K562 (cell line): ENCODE measurements at regions not wholly inside any gene's neighbourhood (a gene's known extent, or its start where the extent isn't known, plus 50 kb on each side); places are given as distances from the start of the nearest gene placed in this dataset.
A peak's percentile ranks its signal among the peaks of the same experiment; 100 is the strongest.

ENCODE experiments used
- BMI1 ChIP-seq: fragments of 150-350 bp; IDR thresholded peaks from 2 replicates; pipeline ENCODE4 v1.6.1; 2014; ENCODE audit warnings: low read length
- CGGBP1 ChIP-seq: fragments of 250-450 bp; sonication (Bioruptor Pico); IDR thresholded peaks from 2 replicates; pipeline ENCODE4 v1.9.0; 2021; ENCODE audit warnings: mild to moderate bottlenecking
- CHD2 ChIP-seq: IDR thresholded peaks from 2 replicates; pipeline ENCODE4 v1.6.1; 2011; ENCODE audit warnings: low read depth, low read length
- CXXC5 ChIP-seq: fragments of 250-450 bp; sonication (Bioruptor Pico); IDR thresholded peaks from 2 replicates; pipeline ENCODE4 v1.8.0; 2022; ENCODE audit warnings: inconsistent platforms, mild to moderate bottlenecking, moderate library complexity
- GABPB2 ChIP-seq: fragments of 250-450 bp; sonication (Bioruptor Pico); conservative IDR thresholded peaks from 2 replicates; pipeline ENCODE4 v1.5.1; 2021; ENCODE audit warnings: mild to moderate bottlenecking
- HDAC3 ChIP-seq: fragments of 450-650 bp; IDR thresholded peaks from 2 replicates; pipeline ENCODE4 v1.6.1; 2018; ENCODE audit warnings: borderline replicate concordance, mild to moderate bottlenecking, moderate library complexity; ENCODE audit not compliant: partially characterized antibody
- IRF2 ChIP-seq: sonication (generic); formaldehyde crosslinking; IDR thresholded peaks from 2 replicates; pipeline ENCODE4 v1.8.1; 2022; ENCODE audit warnings: mild to moderate bottlenecking, missing genetic modification reagents
- KDM2B ChIP-seq: fragments of 250-450 bp; sonication (Bioruptor Pico); IDR thresholded peaks from 2 replicates; pipeline ENCODE4 v1.8.0; 2021; ENCODE audit warnings: mild to moderate bottlenecking, moderate library complexity
- KLF6 ChIP-seq: fragments of 250-450 bp; sonication (Bioruptor Pico); IDR thresholded peaks from 2 replicates; pipeline ENCODE4 v1.4.0; 2020; ENCODE audit warnings: mild to moderate bottlenecking, moderate library complexity, borderline replicate concordance
- NCOA1 ChIP-seq: fragments of 450-650 bp; IDR thresholded peaks from 2 replicates; pipeline ENCODE4 v1.6.1; 2016; ENCODE audit warnings: low read depth
- NCOR1 ChIP-seq: fragments of 450-650 bp; IDR thresholded peaks from 2 replicates; pipeline ENCODE4 v1.6.1; 2016; ENCODE audit warnings: mild to moderate bottlenecking, moderate library complexity
- NUFIP1 ChIP-seq: fragments of 450-650 bp; IDR thresholded peaks from 2 replicates; pipeline ENCODE4 v1.6.1; 2018; ENCODE audit not compliant: partially characterized antibody
- PREB ChIP-seq: sonication (generic); formaldehyde crosslinking; IDR thresholded peaks from 2 replicates; pipeline ENCODE4 v1.8.1; 2023; ENCODE audit warnings: mild to moderate bottlenecking, missing genetic modification reagents
- SMARCE1 ChIP-seq: fragments of 450-650 bp; IDR thresholded peaks from 2 replicates; pipeline ENCODE4 v1.7.1; 2016; ENCODE audit warnings: mild to moderate bottlenecking
- TCF3 ChIP-seq: sonication (generic); formaldehyde crosslinking; IDR thresholded peaks from 2 replicates; pipeline ENCODE4 v1.4.0; 2020; ENCODE audit warnings: mild to moderate bottlenecking, missing genetic modification reagents
- TFAM ChIP-seq: fragments of 250-450 bp; sonication (Bioruptor Pico); conservative IDR thresholded peaks from 2 replicates; pipeline ENCODE4 v1.5.0; 2021; ENCODE audit warnings: mild to moderate bottlenecking, moderate library complexity
- THAP12 ChIP-seq: fragments of 250-450 bp; sonication (Bioruptor Pico); IDR thresholded peaks from 2 replicates; pipeline ENCODE4 v1.9.0; 2021; ENCODE audit warnings: mild to moderate bottlenecking, inconsistent platforms
- YBX1 ChIP-seq: fragments of 450-650 bp; IDR thresholded peaks from 2 replicates; pipeline ENCODE4 v1.7.1; 2016; ENCODE audit warnings: mild to moderate bottlenecking
- ZBTB34 ChIP-seq: fragments of 250-450 bp; sonication (Bioruptor Pico); IDR thresholded peaks from 2 replicates; pipeline ENCODE4 v1.8.0; 2021; ENCODE audit warnings: mild to moderate bottlenecking, moderate library complexity
- ZFP91 ChIP-seq: sonication (generic); formaldehyde crosslinking; IDR thresholded peaks from 2 replicates; pipeline ENCODE4 v1.8.0; 2022; ENCODE audit warnings: mild to moderate bottlenecking, missing genetic modification reagents
- ZFPM2 ChIP-seq: fragments of 250-450 bp; sonication (Bioruptor Pico); IDR thresholded peaks from 2 replicates; pipeline ENCODE4 v1.5.1; 2022; ENCODE audit warnings: mild to moderate bottlenecking
- ZNF143 ChIP-seq: sonication (generic); formaldehyde crosslinking; IDR thresholded peaks from 2 replicates; pipeline ENCODE4 v1.9.0; 2022; ENCODE audit warnings: mild to moderate bottlenecking, missing genetic modification reagents
- ZNF274 ChIP-seq: IDR thresholded peaks from 2 replicates; pipeline ENCODE4 v1.6.1; 2011; ENCODE audit warnings: low read depth, mild to moderate bottlenecking, low read length, moderate library complexity, borderline replicate concordance
- ZNF445 ChIP-seq: fragments of 250-450 bp; sonication (Bioruptor Pico); IDR thresholded peaks from 2 replicates; pipeline ENCODE4 v1.4.0; 2020; ENCODE audit warnings: low read depth, mild to moderate bottlenecking, moderate library complexity
- ZNF583 ChIP-seq: fragments of 250-450 bp; sonication (Bioruptor Pico); IDR thresholded peaks from 2 replicates; pipeline ENCODE4 v1.4.0; 2020
- ZNF79 ChIP-seq: fragments of 250-450 bp; sonication (Bioruptor Pico); IDR thresholded peaks from 2 replicates; pipeline ENCODE4 v1.4.0; 2020; ENCODE audit warnings: low read depth, mild to moderate bottlenecking, moderate library complexity

- TF ChIP-seq CXXC5 (CRISPR knock-in tag) (peak; percentile 97), TCF3 (CRISPR knock-in tag) (peak; percentile 99), NCOR1 (peak; percentile 98), THAP12 (CRISPR knock-in tag) (no peak), ZNF445 (CRISPR knock-in tag) (no peak), GABPB2 (CRISPR knock-in tag) (no peak), ZNF274 (no peak), HDAC3 (peak; percentile 95), BMI1 (no peak), ZNF583 (CRISPR knock-in tag) (no peak), ZFPM2 (no peak), PREB (CRISPR knock-in tag) (no peak), IRF2 (CRISPR knock-in tag) (no peak), TFAM (CRISPR knock-in tag) (no peak), CGGBP1 (no peak), ZNF143 (no peak), NUFIP1 (no peak), ZNF79 (CRISPR knock-in tag) (no peak), NCOA1 (peak; percentile 90), ZFP91 (no peak), KDM2B (CRISPR knock-in tag) (no peak), YBX1 (no peak), KLF6 (CRISPR knock-in tag) (peak; percentile 38; the same call in 1 of the 2 replicates), SMARCE1 (peak; percentile 99), ZBTB34 (CRISPR knock-in tag) (no peak), CHD2 (no peak)
These were observed 61.5 kb upstream of the GOLIM4 start (continued) for GRCh38 chr3:168157099-168157700.
